ENCODE measurements at regions not wholly inside any gene's neighbourhood (a gene's known extent, or its start where the extent isn't known, plus 50 kb on each side); places are given as distances from the start of the nearest gene placed in this dataset.

DNA sequence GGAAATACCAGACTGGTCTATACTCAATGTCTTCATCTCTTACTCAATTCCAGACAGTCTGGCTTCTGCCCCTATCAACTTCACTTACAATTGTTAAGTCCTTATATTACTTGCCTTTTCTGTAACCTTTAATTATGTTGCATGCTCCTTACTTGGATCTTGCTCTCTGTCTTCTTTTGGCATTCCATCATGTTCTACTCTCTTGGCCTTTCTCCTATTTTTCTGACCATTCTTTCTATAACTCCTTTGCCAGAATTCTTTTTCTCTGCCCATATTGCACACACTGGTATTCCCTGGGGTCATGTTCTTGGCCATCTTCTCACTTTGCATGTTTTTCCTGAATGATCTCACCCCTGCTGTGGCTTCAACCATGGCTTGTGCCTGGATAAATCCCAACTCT lies 209.8 kb upstream of the ZNF462 start:
- no peaks in the 10 kb centered on the region for H3K9me3 ChIP-seq
- H3K27me3 ChIP-seq: no peaks in the 10 kb centered on the region
- H3K4me1 ChIP-seq: peaks cover 7% of the 10 kb centered on the region
- no peak overlapping the region for H3K4me2 ChIP-seq
- H3K36me3 ChIP-seq: no peaks in the 10 kb centered on the region
- no peak overlapping the region for H3K4me3 ChIP-seq
- H3K9ac ChIP-seq: no peak overlapping the region
- no peak overlapping the region for H3K27ac ChIP-seq
- no peak for TF ChIP-seq Cebpa-rat (IDR thresholded peaks at IDR 0.05)
- H4K20me1 ChIP-seq: no peaks in the 10 kb centered on the region

DNA sequence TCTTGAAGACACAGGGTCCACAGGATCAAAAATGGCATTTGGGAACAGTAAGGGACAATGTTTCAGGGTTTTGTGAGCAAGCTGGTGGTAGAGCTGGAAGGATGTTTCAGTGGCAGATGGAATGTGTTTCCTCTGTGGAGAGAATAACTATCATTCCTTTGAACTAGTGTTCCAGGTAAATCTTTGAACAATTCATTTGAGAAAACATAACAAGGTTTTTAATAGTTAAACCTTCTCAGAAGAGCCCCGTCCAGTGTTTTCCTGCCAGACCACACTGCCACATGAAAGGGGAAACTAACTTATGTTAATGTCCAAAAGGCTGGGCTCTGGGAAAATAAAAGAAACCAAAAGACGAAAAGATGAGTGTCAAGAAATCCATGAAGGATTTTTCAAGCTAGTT lies 207.0 kb upstream of the ZNF462 start:
- Histone ChIP-seq H3K4me2 (no peak overlapping the region), H4K20me1 (no peaks in the 10 kb centered on the region), H3K4me1 (peaks cover 11% of the 10 kb centered on the region), H3K4me3 (no peak overlapping the region), H3K36me3 (no peaks in the 10 kb centered on the region), H3K27ac (no peak overlapping the region), H3K27me3 (no peaks in the 10 kb centered on the region), H3K9me3 (no peaks in the 10 kb centered on the region), H3K9ac (no peak overlapping the region)
- TF ChIP-seq Cebpa-rat (IDR thresholded peaks at IDR 0.05): no peak

DNA sequence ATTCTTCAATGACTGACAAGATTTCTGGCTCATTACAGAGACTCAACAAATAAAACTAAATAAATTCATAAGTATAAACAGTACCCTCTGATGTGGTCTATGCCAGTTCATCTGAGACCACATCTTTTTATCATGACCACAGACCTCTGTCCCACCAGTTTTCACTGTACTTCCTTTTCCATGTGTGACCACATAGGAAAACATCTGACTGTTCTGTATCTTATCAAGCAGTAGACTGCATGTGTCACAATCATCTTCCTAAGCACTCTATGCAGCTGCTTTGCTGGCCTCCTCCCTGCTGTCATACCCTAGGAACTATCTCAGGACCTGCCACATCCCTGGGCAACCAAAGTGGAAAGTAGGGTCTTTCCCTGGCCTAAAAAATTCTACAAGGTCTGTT lies 205.0 kb upstream of the ZNF462 start:
- Histone ChIP-seq H3K9me3 (no peaks in the 10 kb centered on the region), H3K4me3 (no peak overlapping the region), H4K20me1 (no peaks in the 10 kb centered on the region), H3K27ac (no peak overlapping the region), H3K36me3 (no peaks in the 10 kb centered on the region), H3K4me2 (0 out of 2 replicates have a peak overlapping the region, but pooled peaks have one; percentile 14), H3K9ac (no peak overlapping the region), H3K4me1 (peaks cover 11% of the 10 kb centered on the region), H3K27me3 (no peaks in the 10 kb centered on the region)
- TF ChIP-seq Cebpa-rat (IDR thresholded peaks at IDR 0.05): no peak

DNA sequence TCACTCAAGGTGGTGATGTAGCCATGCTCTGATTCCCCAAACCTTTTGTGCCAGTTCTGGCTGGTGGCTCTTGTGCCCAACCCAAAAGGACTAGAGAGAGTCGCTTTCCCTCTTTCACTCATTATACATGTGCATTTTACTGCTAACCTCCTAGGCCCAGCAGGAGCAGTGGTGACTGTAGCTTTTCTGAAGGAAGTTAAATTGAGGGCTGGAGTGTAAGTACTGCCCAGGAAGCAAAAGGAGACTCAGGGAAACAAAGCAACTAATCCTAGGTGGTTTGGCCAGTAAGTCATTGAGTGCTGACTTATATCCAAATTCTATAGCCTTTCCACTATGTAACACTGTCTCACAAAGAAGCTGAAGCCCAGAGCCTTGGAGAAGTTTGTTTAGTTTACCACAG lies 194.4 kb upstream of the ZNF462 start:
- H3K4me2 ChIP-seq: no peak overlapping the region
- H3K27me3 ChIP-seq: no peaks in the 10 kb centered on the region
- no peak overlapping the region for H3K27ac ChIP-seq
- H3K36me3 ChIP-seq: no peaks in the 10 kb centered on the region
- no peak overlapping the region for H3K9ac ChIP-seq
- H4K20me1 ChIP-seq: no peaks in the 10 kb centered on the region
- no peaks in the 10 kb centered on the region for H3K4me1 ChIP-seq
- no peak overlapping the region for H3K4me3 ChIP-seq
- TF ChIP-seq Cebpa-rat (IDR thresholded peaks at IDR 0.05): no peak
- no peaks in the 10 kb centered on the region for H3K9me3 ChIP-seq

DNA sequence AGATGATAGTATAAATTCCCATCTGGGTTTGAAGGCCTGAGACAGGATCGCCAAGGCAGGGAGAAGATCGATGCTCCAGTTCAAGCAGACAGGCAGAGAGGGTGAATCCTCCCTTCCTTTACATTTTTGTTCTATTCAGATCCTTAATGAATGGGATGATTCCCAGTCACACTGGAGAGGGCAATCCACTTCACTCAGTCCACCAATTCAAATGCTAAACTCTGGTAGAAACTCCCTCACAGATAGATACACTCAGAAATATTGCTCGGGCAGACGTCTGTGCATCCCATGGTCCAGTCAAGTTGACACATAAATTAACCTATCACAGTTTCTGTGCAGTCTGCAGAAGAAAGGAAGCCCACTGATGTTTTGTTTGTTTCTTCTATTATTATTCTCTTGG lies 193.1 kb upstream of the ZNF462 start:
- Histone ChIP-seq H3K9ac (no peak overlapping the region), H3K36me3 (no peaks in the 10 kb centered on the region), H4K20me1 (no peaks in the 10 kb centered on the region), H3K9me3 (no peaks in the 10 kb centered on the region), H3K27me3 (no peaks in the 10 kb centered on the region), H3K4me1 (no peaks in the 10 kb centered on the region), H3K4me2 (no peak overlapping the region), H3K4me3 (no peak overlapping the region), H3K27ac (no peak overlapping the region)
- no peak for TF ChIP-seq Cebpa-rat (IDR thresholded peaks at IDR 0.05)

DNA sequence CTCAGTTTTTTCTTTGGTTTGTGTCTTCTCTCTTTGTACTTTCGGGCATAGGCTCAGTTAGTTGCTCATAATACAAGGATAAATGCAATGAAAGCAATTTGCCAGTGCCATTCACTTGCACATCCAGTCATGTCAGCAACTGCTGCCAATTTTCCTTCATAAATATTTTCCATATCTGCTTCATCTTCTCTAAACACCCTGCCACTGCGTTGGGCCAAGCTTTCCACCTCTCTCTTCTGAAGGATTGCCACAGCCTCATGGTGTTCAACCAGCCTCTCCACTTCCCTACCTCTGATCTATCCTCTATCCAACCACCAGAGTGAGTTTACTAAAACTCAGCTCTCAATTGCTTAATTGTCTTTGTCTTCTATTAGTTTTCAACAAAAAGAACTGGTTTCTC lies 192.5 kb upstream of the ZNF462 start:
- Histone ChIP-seq H3K4me1 (no peaks in the 10 kb centered on the region), H4K20me1 (no peaks in the 10 kb centered on the region), H3K9me3 (no peaks in the 10 kb centered on the region), H3K4me3 (no peak overlapping the region), H3K9ac (no peak overlapping the region), H3K27ac (no peak overlapping the region), H3K4me2 (no peak overlapping the region), H3K36me3 (no peaks in the 10 kb centered on the region), H3K27me3 (no peaks in the 10 kb centered on the region)
- no peak for TF ChIP-seq Cebpa-rat (IDR thresholded peaks at IDR 0.05)

DNA sequence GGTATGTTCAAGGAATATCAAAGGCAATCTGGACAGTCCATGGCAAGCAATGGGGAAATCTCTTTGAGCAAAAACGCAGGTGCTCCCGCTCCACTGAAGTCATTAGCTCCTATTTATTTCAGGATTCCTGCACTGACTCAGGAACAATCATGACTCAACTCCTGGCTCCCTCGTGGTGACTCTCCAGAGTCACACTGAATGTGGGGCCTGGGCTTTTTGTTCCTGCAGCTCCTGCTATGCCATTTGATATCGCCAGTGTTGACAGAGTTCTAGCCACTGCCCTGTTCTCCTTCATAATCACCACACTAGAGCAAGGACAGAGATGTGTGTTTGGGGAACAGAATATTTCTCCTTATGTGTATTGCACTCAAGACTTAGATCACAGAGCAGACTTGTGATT lies 187.2 kb upstream of the ZNF462 start:
- Histone ChIP-seq H3K9me3 (no peaks in the 10 kb centered on the region), H3K4me2 (no peak overlapping the region)
- no peak for TF ChIP-seq Cebpa-rat (IDR thresholded peaks at IDR 0.05)

DNA sequence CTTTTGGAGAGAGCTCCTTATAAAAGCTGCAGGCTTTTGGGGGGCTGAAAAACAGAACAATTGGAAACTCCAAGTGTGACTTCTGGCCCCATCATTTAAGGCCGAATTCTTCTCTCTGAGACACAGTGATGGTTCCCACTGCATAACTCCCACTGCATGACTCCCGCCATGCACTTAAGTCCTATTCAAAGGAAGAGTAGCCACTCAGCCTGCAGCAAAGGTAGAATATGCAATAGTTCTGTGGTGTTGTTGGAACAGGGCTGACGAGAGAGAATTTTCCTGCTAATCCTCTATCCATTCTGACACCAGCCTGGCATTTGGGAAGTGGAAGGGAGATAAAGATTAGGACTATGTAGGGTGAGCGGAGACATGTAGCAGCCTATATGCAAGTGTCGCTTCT lies 185.6 kb upstream of the ZNF462 start:
- Histone ChIP-seq H3K27ac (no peak overlapping the region), H4K20me1 (no peaks in the 10 kb centered on the region), H3K4me1 (no peaks in the 10 kb centered on the region), H3K27me3 (no peaks in the 10 kb centered on the region), H3K9me3 (no peaks in the 10 kb centered on the region), H3K36me3 (no peaks in the 10 kb centered on the region), H3K9ac (no peak overlapping the region), H3K4me2 (no peak overlapping the region), H3K4me3 (no peak overlapping the region)
- no peak for TF ChIP-seq Cebpa-rat (IDR thresholded peaks at IDR 0.05)

More for the DNA sequence above, 187.2 kb upstream of the ZNF462 start:
- no peaks in the 10 kb centered on the region for H3K27me3 ChIP-seq
- no peak overlapping the region for H3K27ac ChIP-seq
- H3K4me1 ChIP-seq: no peaks in the 10 kb centered on the region
- no peak overlapping the region for H3K9ac ChIP-seq
- H3K36me3 ChIP-seq: no peaks in the 10 kb centered on the region
- no peak overlapping the region for H3K4me3 ChIP-seq
- H4K20me1 ChIP-seq: no peaks in the 10 kb centered on the region

DNA sequence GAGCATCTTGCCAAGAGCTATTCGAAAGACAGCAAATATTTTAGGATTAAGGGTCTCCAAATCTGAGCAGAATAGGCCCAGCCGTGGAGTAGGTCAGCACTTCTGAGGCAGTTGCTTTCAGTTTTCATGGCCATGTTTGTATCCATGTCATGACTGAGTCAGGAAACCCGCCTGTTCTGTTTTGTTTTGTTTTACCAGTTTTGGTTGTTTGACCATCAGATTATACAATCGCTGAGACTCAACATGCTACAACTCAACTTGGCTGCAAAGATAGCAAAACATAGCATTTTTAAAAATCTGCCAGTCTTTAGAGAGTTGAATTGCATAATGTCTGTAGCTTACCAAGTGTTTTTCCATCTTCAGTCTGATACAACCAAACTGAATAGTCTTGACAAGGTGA lies 185.1 kb upstream of the ZNF462 start:
- no peaks in the 10 kb centered on the region for H3K27me3 ChIP-seq
- no peak overlapping the region for H3K27ac ChIP-seq
- no peaks in the 10 kb centered on the region for H3K36me3 ChIP-seq
- no peak for TF ChIP-seq Cebpa-rat (IDR thresholded peaks at IDR 0.05)
- no peaks in the 10 kb centered on the region for H3K4me1 ChIP-seq
- H3K4me3 ChIP-seq: no peak overlapping the region
- no peaks in the 10 kb centered on the region for H3K9me3 ChIP-seq
- no peaks in the 10 kb centered on the region for H4K20me1 ChIP-seq
- H3K4me2 ChIP-seq: no peak overlapping the region
- no peak overlapping the region for H3K9ac ChIP-seq

DNA sequence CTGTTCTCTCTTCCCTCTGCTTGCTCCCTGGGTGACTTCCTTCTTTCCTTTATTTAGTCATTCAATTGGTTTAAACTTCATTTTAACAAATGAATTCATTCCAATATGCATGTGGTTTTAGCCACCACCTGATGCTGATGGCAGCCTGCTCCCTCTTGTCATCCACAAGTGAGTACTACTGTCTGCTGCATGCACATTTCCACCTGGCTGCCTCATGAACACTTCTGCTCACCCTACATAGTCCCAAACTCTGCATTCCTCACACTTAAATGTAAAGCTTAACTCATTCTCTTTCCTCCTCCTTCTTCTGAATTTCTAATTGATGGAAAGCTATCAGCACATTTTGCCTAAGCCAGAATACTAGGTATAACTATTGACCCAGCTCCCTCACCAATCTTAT lies 184.7 kb upstream of the ZNF462 start:
- Histone ChIP-seq H3K4me3 (no peak overlapping the region), H3K4me1 (no peaks in the 10 kb centered on the region), H3K9ac (no peak overlapping the region), H3K4me2 (no peak overlapping the region), H3K9me3 (no peaks in the 10 kb centered on the region), H3K36me3 (no peaks in the 10 kb centered on the region), H4K20me1 (no peaks in the 10 kb centered on the region), H3K27ac (no peak overlapping the region), H3K27me3 (no peaks in the 10 kb centered on the region)
- no peak for TF ChIP-seq Cebpa-rat (IDR thresholded peaks at IDR 0.05)

DNA sequence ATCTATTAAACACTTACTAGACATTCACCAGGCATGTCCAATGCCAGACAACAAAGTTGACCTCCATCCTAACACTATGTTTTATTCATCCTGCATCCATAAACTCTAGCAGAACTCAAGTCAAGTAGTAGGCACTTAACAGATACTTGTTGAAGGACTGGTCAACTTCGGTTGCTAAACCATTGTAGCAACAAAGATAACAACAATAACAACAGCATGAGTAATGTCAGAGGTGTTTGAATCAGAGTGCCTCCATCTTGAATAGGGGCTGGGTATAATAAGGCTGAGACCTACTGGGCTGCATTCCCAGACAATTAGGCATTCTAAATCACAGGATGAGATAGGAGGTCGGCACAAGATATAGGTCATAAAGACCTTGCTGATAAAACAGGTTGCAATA lies 180.5 kb upstream of the ZNF462 start:
- TF ChIP-seq Cebpa-rat (IDR thresholded peaks at IDR 0.05): no peak
- Histone ChIP-seq H3K36me3 (no peaks in the 10 kb centered on the region), H3K4me1 (no peaks in the 10 kb centered on the region), H3K27ac (no peak overlapping the region), H3K27me3 (no peaks in the 10 kb centered on the region), H3K4me2 (no peak overlapping the region), H3K4me3 (no peak overlapping the region), H4K20me1 (no peaks in the 10 kb centered on the region), H3K9me3 (no peaks in the 10 kb centered on the region), H3K9ac (no peak overlapping the region)
